ENCODE measurements at regions not wholly inside any gene's neighbourhood (a gene's known extent, or its start where the extent isn't known, plus 50 kb on each side); places are given as distances from the start of the nearest gene placed in this dataset.

DNA sequence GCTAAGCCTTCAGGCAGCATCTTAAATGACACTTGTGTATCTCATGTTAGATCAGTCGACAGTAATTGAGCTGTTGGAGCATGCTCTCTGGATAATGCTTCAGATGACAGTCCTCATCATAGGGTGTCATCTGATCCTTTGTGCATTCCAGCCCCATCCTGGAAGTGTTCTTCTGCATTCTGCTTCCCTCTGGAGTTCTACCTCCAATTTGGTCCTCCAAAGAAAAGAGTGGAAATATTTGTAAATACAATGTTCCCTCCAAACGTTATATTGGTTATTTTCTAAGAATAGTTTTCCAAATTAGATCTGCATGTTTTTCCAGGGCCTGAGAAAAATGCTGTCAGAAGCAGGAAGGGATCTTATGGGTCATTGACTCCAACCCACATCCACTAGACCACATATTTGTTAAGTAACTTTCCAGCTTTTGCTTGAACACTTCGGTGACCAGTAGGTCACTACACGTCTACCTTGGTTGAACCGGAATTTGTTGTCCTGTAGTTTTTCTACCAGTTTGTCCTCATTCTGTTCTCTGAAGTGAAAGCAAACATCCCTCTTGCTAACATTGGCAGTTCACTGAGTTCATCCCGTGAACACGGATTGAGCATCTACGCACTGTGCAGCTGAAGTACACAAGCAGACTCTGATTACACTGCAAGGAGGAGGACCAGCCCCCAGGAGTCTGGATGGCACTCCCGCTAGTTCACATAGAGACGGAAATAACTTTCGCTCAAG, 136.0 kb downstream of the TLR5 start:
- peaks cover 10% of the 10 kb centered on the region; the same call in 1 of the 2 replicates for H3K36me3 ChIP-seq (ENCODE audit: insufficient read depth, low read length)
- H4K20me1 ChIP-seq (ENCODE audit: insufficient read depth, low read length): no peaks in the 10 kb centered on the region
- H3K4me3 ChIP-seq (ENCODE audit: low read depth in 1 of 2, low read length in 2 of 2): no peak overlapping the region
- no peak for ATAC-seq (ENCODE audit: insufficient read depth, low read depth)
- no peaks in the 10 kb centered on the region for H3K4me1 ChIP-seq (ENCODE audit: insufficient read depth, low read length)
- H3K79me2 ChIP-seq (ENCODE audit: insufficient read depth, low read length): no peaks in the 10 kb centered on the region
- no peak overlapping the region for H3K9ac ChIP-seq (ENCODE audit: low read depth, low read length)
- no peak for TF ChIP-seq EZH2 (IDR thresholded peaks at IDR 0.05; ENCODE audit: borderline replicate concordance, low read depth, low read length, severe bottlenecking)
- TF ChIP-seq, protein P1, sequence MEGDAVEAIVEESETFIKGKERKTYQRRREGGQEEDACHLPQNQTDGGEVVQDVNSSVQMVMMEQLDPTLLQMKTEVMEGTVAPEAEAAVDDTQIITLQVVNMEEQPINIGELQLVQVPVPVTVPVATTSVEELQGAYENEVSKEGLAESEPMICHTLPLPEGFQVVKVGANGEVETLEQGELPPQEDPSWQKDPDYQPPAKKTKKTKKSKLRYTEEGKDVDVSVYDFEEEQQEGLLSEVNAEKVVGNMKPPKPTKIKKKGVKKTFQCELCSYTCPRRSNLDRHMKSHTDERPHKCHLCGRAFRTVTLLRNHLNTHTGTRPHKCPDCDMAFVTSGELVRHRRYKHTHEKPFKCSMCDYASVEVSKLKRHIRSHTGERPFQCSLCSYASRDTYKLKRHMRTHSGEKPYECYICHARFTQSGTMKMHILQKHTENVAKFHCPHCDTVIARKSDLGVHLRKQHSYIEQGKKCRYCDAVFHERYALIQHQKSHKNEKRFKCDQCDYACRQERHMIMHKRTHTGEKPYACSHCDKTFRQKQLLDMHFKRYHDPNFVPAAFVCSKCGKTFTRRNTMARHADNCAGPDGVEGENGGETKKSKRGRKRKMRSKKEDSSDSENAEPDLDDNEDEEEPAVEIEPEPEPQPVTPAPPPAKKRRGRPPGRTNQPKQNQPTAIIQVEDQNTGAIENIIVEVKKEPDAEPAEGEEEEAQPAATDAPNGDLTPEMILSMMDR (IDR thresholded peaks at IDR 0.05; ENCODE audit: borderline replicate concordance, extremely low read depth, low read length, poor library complexity, severe bottlenecking): no peak
- H3K9me3 ChIP-seq (ENCODE audit: insufficient read depth, low read length, severe bottlenecking): no peaks in the 10 kb centered on the region
- no peaks in the 10 kb centered on the region for H3K27me3 ChIP-seq (ENCODE audit: insufficient read depth, low read length, poor library complexity)
- H3K27ac ChIP-seq (ENCODE audit: low read length): no peak overlapping the region
- H3K4me2 ChIP-seq (ENCODE audit: insufficient read depth, low read length): no peak overlapping the region
- H2AFZ ChIP-seq (ENCODE audit: low read depth, low read length): no peak overlapping the region
- no peak for DNase-seq

DNA sequence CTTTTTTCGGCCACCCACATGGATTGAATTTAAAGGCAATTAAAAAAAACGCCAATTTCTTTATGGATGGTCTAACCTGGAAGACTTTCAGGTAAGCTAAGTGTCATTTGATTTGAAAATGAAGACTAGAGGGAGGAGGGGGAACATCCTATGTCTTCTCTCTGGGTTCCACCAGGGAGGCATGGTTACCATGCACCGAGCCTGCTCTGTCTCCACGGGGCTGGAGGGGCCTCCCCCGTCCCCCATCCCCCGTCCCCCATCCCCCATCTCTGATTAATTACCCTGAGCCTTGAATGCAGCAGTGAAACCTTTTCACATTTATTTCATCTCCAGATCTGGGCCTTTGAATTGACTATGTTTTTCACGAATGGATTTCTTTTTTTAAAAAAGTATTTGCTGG, 135.1 kb downstream of the TLR5 start:
- no peaks in the 10 kb centered on the region for H3K79me2 ChIP-seq (ENCODE audit: insufficient read depth, low read length)
- no peak for ATAC-seq (ENCODE audit: insufficient read depth, low read depth)

DNA sequence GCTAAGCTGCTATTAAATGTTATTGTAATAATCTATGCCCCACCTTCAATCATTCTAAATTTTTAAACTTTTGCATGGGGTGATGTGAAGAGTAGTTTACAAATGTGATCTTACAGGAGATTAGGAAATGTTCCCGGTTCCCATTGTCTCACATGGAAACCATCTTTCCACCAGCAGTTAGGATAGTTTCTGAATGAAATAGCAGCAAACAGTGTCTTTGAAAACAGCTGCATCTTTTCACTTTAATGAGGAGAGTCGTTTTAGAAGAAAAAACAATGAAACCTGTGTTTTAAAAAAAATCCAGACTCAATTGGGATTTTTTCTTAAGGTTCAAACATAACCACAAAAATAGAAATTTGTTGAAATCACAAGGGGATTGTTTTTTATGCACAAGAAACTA, 134.2 kb downstream of the TLR5 start:
- Histone ChIP-seq H3K9me3 (ENCODE audit: insufficient read depth, low read length, severe bottlenecking) (no peaks in the 10 kb centered on the region), H3K27me3 (ENCODE audit: insufficient read depth, low read length, poor library complexity) (no peaks in the 10 kb centered on the region), H3K27ac (ENCODE audit: low read length) (no peak overlapping the region), H4K20me1 (ENCODE audit: insufficient read depth, low read length) (no peaks in the 10 kb centered on the region), H3K4me2 (ENCODE audit: insufficient read depth, low read length) (no peak overlapping the region), H3K4me3 (ENCODE audit: low read depth in 1 of 2, low read length in 2 of 2) (no peak overlapping the region), H2AFZ (ENCODE audit: low read depth, low read length) (no peak overlapping the region), H3K4me1 (ENCODE audit: insufficient read depth, low read length) (no peaks in the 10 kb centered on the region), H3K9ac (ENCODE audit: low read depth, low read length) (no peak overlapping the region), H3K36me3 (ENCODE audit: insufficient read depth, low read length) (no peaks in the 10 kb centered on the region), H3K79me2 (ENCODE audit: insufficient read depth, low read length) (no peaks in the 10 kb centered on the region)
- ATAC-seq (ENCODE audit: insufficient read depth, low read depth) (no peak), DNase-seq (no peak)
- TF ChIP-seq, protein P1 (IDR thresholded peaks at IDR 0.05; ENCODE audit: borderline replicate concordance, extremely low read depth, low read length, poor library complexity, severe bottlenecking): no peak
- no peak for TF ChIP-seq EZH2 (IDR thresholded peaks at IDR 0.05; ENCODE audit: borderline replicate concordance, low read depth, low read length, severe bottlenecking)

More for the DNA sequence above, 135.1 kb downstream of the TLR5 start:
- no peak for DNase-seq
- no peaks in the 10 kb centered on the region for H3K9me3 ChIP-seq (ENCODE audit: insufficient read depth, low read length, severe bottlenecking)
- no peak overlapping the region for H2AFZ ChIP-seq (ENCODE audit: low read depth, low read length)
- H3K4me1 ChIP-seq (ENCODE audit: insufficient read depth, low read length): no peaks in the 10 kb centered on the region
- H3K4me2 ChIP-seq (ENCODE audit: insufficient read depth, low read length): no peak overlapping the region
- H3K4me3 ChIP-seq (ENCODE audit: low read depth in 1 of 2, low read length in 2 of 2): no peak overlapping the region
- no peaks in the 10 kb centered on the region for H3K27me3 ChIP-seq (ENCODE audit: insufficient read depth, low read length, poor library complexity)
- H3K27ac ChIP-seq (ENCODE audit: low read length): no peak overlapping the region
- H3K36me3 ChIP-seq (ENCODE audit: insufficient read depth, low read length): peaks cover 2% of the 10 kb centered on the region; the same call in 1 of the 2 replicates
- TF ChIP-seq, protein P1 (IDR thresholded peaks at IDR 0.05; ENCODE audit: borderline replicate concordance, extremely low read depth, low read length, poor library complexity, severe bottlenecking): no peak
- no peak for TF ChIP-seq EZH2 (IDR thresholded peaks at IDR 0.05; ENCODE audit: borderline replicate concordance, low read depth, low read length, severe bottlenecking)
- no peaks in the 10 kb centered on the region for H4K20me1 ChIP-seq (ENCODE audit: insufficient read depth, low read length)
- H3K9ac ChIP-seq (ENCODE audit: low read depth, low read length): no peak overlapping the region

Data from DND-41 (cell line).